ENCODE measurements at regions not wholly inside any gene's neighbourhood (a gene's known extent, or its start where the extent isn't known, plus 50 kb on each side); places are given as distances from the start of the nearest gene placed in this dataset.

DNA sequence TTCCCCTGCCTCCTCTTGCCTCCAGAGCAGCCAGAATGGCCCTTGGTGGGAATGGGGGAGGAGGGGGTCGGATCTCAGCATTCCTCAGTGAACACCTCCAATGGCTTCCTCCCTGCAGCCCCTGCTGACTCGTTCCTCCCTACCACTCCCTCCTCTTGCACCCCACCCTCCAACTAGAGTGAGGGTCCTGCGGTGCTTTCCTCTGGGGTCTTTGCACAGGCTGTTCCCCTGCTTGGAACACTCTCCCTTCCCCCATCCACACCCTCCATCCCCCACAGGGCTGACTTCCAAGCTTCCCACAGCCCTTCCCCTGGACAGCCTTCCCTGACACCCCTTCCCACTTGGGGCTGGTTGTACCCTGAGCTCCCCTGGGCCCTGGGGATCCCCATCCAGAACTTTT is 70.4 kb upstream of the NEK6 start:
- POLR2A ChIA-PET, result no interaction called here
- H3K4me1 Mint-ChIP-seq, result peaks cover 5% of the 10 kb centered on the region

DNA sequence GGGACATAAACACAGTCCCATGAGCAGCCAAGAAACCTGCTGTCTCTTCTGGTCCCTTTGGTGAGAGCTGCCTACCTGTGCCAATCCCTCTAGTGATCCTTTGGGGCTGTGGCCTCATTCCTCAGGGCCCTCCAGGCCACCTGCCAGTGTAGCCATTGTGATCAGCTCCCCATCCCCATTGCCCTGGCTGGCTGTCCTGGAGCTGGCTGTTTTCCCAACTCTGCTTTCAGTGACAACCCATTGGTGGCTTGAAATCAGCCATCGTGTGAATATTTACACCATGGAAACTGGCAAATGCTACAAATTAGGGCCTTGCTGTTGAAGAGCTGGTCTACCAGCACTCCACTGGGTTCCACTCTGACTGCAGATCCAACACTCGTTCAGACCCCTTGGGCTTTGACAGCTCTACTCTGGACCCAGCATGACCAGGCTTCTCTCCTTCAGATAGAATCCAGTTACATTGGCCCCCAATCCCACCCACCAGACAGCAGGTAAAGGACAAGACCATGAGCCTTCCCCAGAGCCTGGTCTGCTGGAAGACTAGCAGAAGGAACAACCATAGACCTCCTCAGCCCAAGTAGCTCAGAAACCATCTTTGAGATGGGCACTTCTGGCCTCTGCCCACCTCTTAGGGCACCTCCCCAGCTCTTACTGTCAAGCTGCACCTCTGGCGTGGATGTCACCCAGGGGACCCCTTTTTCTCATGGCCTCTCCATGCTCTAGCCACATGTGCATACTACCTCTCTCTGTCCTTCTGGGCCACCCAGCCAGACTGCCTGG is 69.2 kb upstream of the NEK6 start:
- DNase-seq (ENCODE audit: low spot score) (no peak), ATAC-seq (no peak)
- H3K4me1 Mint-ChIP-seq, result peaks cover 5% of the 10 kb centered on the region
- no peak overlapping the region for H3K27ac Mint-ChIP-seq
- peaks cover 3% of the 10 kb centered on the region; the same call in 1 of the 2 replicates for H3K9me3 Mint-ChIP-seq
- POLR2A ChIA-PET, result no interaction called here
- CTCF ChIA-PET, result no interaction called here
- TF ChIP-seq SMAD3 (CRISPR knock-in tag; IDR thresholded peaks at IDR 0.05; ENCODE audit: borderline replicate concordance), result no peak
- H3K4me3 Mint-ChIP-seq, result no peak overlapping the region
- H3K27me3 Mint-ChIP-seq (ENCODE audit: low read depth), result no peaks in the 10 kb centered on the region; the same call in 1 of the 2 replicates
- H3K36me3 Mint-ChIP-seq, result no peaks in the 10 kb centered on the region

More for the DNA sequence above, 70.4 kb upstream of the NEK6 start:
- CTCF ChIA-PET, result no interaction called here
- H3K27me3 Mint-ChIP-seq (ENCODE audit: low read depth), result no peaks in the 10 kb centered on the region
- H3K36me3 Mint-ChIP-seq, result no peaks in the 10 kb centered on the region
- H3K9me3 Mint-ChIP-seq, result peaks cover 4% of the 10 kb centered on the region; the same call in 1 of the 2 replicates
- DNase-seq (ENCODE audit: low spot score) (no peak), ATAC-seq (no peak)
- TF ChIP-seq SOX15 (CRISPR knock-in tag; IDR thresholded peaks at IDR 0.05), result no peak
- no peak for TF ChIP-seq RELA (CRISPR knock-in tag; IDR thresholded peaks at IDR 0.05; ENCODE audit: borderline replicate concordance)
- TF ChIP-seq ATF6 (CRISPR knock-in tag; IDR thresholded peaks at IDR 0.05), result no peak
- no peak for TF ChIP-seq TCF7 (CRISPR knock-in tag; IDR thresholded peaks at IDR 0.05; ENCODE audit: low read depth)
- no peak for TF ChIP-seq ZNF281 (CRISPR knock-in tag; IDR thresholded peaks at IDR 0.05)
- TF ChIP-seq USF1 (CRISPR knock-in tag; IDR thresholded peaks at IDR 0.05), result no peak
- no peak overlapping the region for H3K4me3 Mint-ChIP-seq
- no peak overlapping the region for H3K27ac Mint-ChIP-seq

- no peak overlapping the region for H3K27ac Mint-ChIP-seq
- H3K36me3 Mint-ChIP-seq, result no peaks in the 10 kb centered on the region
- H3K27me3 Mint-ChIP-seq (ENCODE audit: low read depth), result peaks cover 3% of the 10 kb centered on the region; the same call in 1 of the 2 replicates
- H3K9me3 Mint-ChIP-seq, result peaks cover 10% of the 10 kb centered on the region
- peaks cover 5% of the 10 kb centered on the region for H3K4me1 Mint-ChIP-seq
- no peak overlapping the region for H3K4me3 Mint-ChIP-seq
- ChIA-PET CTCF (no interaction called here), POLR2A (no interaction called here)
- no peak for DNase-seq (ENCODE audit: low spot score)
- ATAC-seq, result no peak
- TF ChIP-seq CBFB (CRISPR knock-in tag; IDR thresholded peaks at IDR 0.05; ENCODE audit: low read depth), result no peak
- TF ChIP-seq ZNF396 (CRISPR knock-in tag; IDR thresholded peaks at IDR 0.05; ENCODE audit: borderline replicate concordance), result no peak
- TF ChIP-seq, protein P1, sequence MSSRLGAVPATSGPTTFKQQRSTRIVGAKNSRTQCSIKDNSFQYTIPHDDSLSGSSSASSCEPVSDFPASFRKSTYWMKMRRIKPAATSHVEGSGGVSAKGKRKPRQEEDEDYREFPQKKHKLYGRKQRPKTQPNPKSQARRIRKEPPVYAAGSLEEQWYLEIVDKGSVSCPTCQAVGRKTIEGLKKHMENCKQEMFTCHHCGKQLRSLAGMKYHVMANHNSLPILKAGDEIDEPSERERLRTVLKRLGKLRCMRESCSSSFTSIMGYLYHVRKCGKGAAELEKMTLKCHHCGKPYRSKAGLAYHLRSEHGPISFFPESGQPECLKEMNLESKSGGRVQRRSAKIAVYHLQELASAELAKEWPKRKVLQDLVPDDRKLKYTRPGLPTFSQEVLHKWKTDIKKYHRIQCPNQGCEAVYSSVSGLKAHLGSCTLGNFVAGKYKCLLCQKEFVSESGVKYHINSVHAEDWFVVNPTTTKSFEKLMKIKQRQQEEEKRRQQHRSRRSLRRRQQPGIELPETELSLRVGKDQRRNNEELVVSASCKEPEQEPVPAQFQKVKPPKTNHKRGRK (CRISPR knock-in tag; IDR thresholded peaks at IDR 0.05; ENCODE audit: borderline replicate concordance), result no peak
- no peak for TF ChIP-seq JUN (CRISPR knock-in tag; IDR thresholded peaks at IDR 0.05)
- TF ChIP-seq ZNF219 (CRISPR knock-in tag; IDR thresholded peaks at IDR 0.05; ENCODE audit: borderline replicate concordance), result no peak
- TF ChIP-seq, protein P2, sequence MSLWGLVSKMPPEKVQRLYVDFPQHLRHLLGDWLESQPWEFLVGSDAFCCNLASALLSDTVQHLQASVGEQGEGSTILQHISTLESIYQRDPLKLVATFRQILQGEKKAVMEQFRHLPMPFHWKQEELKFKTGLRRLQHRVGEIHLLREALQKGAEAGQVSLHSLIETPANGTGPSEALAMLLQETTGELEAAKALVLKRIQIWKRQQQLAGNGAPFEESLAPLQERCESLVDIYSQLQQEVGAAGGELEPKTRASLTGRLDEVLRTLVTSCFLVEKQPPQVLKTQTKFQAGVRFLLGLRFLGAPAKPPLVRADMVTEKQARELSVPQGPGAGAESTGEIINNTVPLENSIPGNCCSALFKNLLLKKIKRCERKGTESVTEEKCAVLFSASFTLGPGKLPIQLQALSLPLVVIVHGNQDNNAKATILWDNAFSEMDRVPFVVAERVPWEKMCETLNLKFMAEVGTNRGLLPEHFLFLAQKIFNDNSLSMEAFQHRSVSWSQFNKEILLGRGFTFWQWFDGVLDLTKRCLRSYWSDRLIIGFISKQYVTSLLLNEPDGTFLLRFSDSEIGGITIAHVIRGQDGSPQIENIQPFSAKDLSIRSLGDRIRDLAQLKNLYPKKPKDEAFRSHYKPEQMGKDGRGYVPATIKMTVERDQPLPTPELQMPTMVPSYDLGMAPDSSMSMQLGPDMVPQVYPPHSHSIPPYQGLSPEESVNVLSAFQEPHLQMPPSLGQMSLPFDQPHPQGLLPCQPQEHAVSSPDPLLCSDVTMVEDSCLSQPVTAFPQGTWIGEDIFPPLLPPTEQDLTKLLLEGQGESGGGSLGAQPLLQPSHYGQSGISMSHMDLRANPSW (CRISPR knock-in tag; conservative IDR thresholded peaks at IDR 0.05; ENCODE audit: low read depth), result no peak
- TF ChIP-seq ZNF423 (CRISPR knock-in tag; IDR thresholded peaks at IDR 0.05), result no peak
- no peak for TF ChIP-seq CREM (CRISPR knock-in tag; IDR thresholded peaks at IDR 0.05)
- TF ChIP-seq, protein P3, sequence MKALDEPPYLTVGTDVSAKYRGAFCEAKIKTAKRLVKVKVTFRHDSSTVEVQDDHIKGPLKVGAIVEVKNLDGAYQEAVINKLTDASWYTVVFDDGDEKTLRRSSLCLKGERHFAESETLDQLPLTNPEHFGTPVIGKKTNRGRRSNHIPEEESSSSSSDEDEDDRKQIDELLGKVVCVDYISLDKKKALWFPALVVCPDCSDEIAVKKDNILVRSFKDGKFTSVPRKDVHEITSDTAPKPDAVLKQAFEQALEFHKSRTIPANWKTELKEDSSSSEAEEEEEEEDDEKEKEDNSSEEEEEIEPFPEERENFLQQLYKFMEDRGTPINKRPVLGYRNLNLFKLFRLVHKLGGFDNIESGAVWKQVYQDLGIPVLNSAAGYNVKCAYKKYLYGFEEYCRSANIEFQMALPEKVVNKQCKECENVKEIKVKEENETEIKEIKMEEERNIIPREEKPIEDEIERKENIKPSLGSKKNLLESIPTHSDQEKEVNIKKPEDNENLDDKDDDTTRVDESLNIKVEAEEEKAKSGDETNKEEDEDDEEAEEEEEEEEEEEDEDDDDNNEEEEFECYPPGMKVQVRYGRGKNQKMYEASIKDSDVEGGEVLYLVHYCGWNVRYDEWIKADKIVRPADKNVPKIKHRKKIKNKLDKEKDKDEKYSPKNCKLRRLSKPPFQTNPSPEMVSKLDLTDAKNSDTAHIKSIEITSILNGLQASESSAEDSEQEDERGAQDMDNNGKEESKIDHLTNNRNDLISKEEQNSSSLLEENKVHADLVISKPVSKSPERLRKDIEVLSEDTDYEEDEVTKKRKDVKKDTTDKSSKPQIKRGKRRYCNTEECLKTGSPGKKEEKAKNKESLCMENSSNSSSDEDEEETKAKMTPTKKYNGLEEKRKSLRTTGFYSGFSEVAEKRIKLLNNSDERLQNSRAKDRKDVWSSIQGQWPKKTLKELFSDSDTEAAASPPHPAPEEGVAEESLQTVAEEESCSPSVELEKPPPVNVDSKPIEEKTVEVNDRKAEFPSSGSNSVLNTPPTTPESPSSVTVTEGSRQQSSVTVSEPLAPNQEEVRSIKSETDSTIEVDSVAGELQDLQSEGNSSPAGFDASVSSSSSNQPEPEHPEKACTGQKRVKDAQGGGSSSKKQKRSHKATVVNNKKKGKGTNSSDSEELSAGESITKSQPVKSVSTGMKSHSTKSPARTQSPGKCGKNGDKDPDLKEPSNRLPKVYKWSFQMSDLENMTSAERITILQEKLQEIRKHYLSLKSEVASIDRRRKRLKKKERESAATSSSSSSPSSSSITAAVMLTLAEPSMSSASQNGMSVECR (CRISPR knock-in tag; IDR thresholded peaks at IDR 0.05; ENCODE audit: borderline replicate concordance), result no peak
Observed at GRCh38 chr9:124190761-124191160, 67.0 kb upstream of the NEK6 start.
